ENCODE measurements at regions not wholly inside any gene's neighbourhood (a gene's known extent, or its start where the extent isn't known, plus 50 kb on each side); places are given as distances from the start of the nearest gene placed in this dataset.

- H3K36me3 ChIP-seq (replicated peaks in 1 of 2; ENCODE audit: control extremely low read depth in 1 of 2, control insufficient read depth in 1 of 2, extremely low read depth in 1 of 2, insufficient read depth in 2 of 2, low read length in 1 of 2), result no peaks in the 10 kb centered on the region
- peaks cover 54 to 66% of the 10 kb centered on the region in 2 donors for H3K4me1 ChIP-seq (ENCODE audit: control insufficient read depth in 2 of 2, insufficient read depth in 2 of 2, low read length in 2 of 2)
- H4K20me1 ChIP-seq (ENCODE audit: control insufficient read depth, insufficient read depth, low read length, poor library complexity, severe bottlenecking), result no peaks in the 10 kb centered on the region
- no peak overlapping the region for H3K4me2 ChIP-seq (replicated peaks; ENCODE audit: low read depth, low read length, poor library complexity, severe bottlenecking)
- no peaks in the 10 kb centered on the region for H3K9me3 Mint-ChIP-seq (ENCODE audit: insufficient read depth)
- ChIA-PET CTCF (interaction anchor here (1.4 to 4.0 kb wide), 7 partner anchors 9 to 308 kb away, joined by 3 to 24 read pairs (median 4); no protein-coding TSS in a partner anchor), POLR2A (no interaction called here)
- H3K79me2 ChIP-seq (ENCODE audit: control insufficient read depth, insufficient read depth, low read length), result no peaks in the 10 kb centered on the region
- no peak overlapping the region for H3K4me3 Mint-ChIP-seq
- peaks cover 0 to 4% (median 0%) of the 10 kb centered on the region in 3 donors for H3K9me3 ChIP-seq (ENCODE audit: control extremely low read depth in 1 of 3, control insufficient read depth in 2 of 3, insufficient read depth in 1 of 3, low read length in 2 of 3)
- intact Hi-C loops (cut with micrococcal nuclease), result loop anchor here (5.0 to 10.0 kb wide), 4 partner anchors 32 to 303 kb away; partner anchors contain the start of gene TMSB4X
- DNase-seq, result no peak
- no peak overlapping the region for H3K9ac ChIP-seq (ENCODE audit: low read length)
- no peak overlapping the region for H3K27ac ChIP-seq (ENCODE audit: low read length in 2 of 2)
- H3K27ac Mint-ChIP-seq, result no peak overlapping the region
- no peak for TF ChIP-seq EZH2 (IDR thresholded peaks at IDR 0.05; ENCODE audit: borderline replicate concordance, insufficient read depth, low read depth, low read length, poor library complexity, severe bottlenecking)
- no peak for TF ChIP-seq CTCF (IDR thresholded peaks at IDR 0.05)
- peaks cover 64% of the 10 kb centered on the region for H3K4me1 Mint-ChIP-seq
- H3K4me3 ChIP-seq (ENCODE audit: control extremely low read depth in 1 of 5, extremely low read depth in 1 of 5, insufficient read depth in 1 of 5, low read depth in 2 of 5, low read length in 4 of 5), result no peak overlapping the region
- no peaks in the 10 kb centered on the region for H3K27me3 Mint-ChIP-seq
- H2AFZ ChIP-seq (ENCODE audit: insufficient read depth, low read depth, low read length, poor library complexity, severe bottlenecking), result no peak overlapping the region
- ATAC-seq (ENCODE audit: low read depth), result no peak
- no CpG with 5 or more reads among the region's 3 CpGs for WGBS (ENCODE audit: insufficient coverage)
- no peaks in the 10 kb centered on the region for H3K27me3 ChIP-seq (replicated peaks in 1 of 4; ENCODE audit: control extremely low read depth in 1 of 4, control insufficient read depth in 3 of 4, insufficient read depth in 4 of 4, low read length in 3 of 4)
Observed at GRCh38 chrX:13254870-13255269, 65.0 kb downstream of the ATXN3L start.

GRCh38 chrX:13254076-13254785 is 65.6 kb downstream of the ATXN3L start:
- no peaks in the 10 kb centered on the region for H3K79me2 ChIP-seq (ENCODE audit: control insufficient read depth, insufficient read depth, low read length)
- no peak overlapping the region for H3K4me3 ChIP-seq (ENCODE audit: control extremely low read depth in 1 of 5, extremely low read depth in 1 of 5, insufficient read depth in 1 of 5, low read depth in 2 of 5, low read length in 4 of 5)
- no peak overlapping the region for H3K9ac ChIP-seq (ENCODE audit: low read length)
- 31% methylated on average over 3 of the region's 5 CpGs for WGBS (ENCODE audit: insufficient coverage)
- H3K4me1 ChIP-seq (ENCODE audit: control insufficient read depth in 2 of 2, insufficient read depth in 2 of 2, low read length in 2 of 2), result peaks cover 54 to 66% of the 10 kb centered on the region in 2 donors
- ChIA-PET CTCF (interaction anchor here (1.4 to 4.0 kb wide), 7 partner anchors 9 to 308 kb away, joined by 3 to 24 read pairs (median 4); no protein-coding TSS in a partner anchor), POLR2A (no interaction called here)
- DNase-seq (peak; percentile 23), ATAC-seq (ENCODE audit: low read depth) (no peak)
- TF ChIP-seq EZH2 (IDR thresholded peaks at IDR 0.05; ENCODE audit: borderline replicate concordance, insufficient read depth, low read depth, low read length, poor library complexity, severe bottlenecking) (no peak), CTCF (IDR thresholded peaks at IDR 0.05) (no peak)
- intact Hi-C loops (cut with micrococcal nuclease), result loop anchor here (5.0 to 10.0 kb wide), 3 partner anchors 33 to 279 kb away; partner anchors contain the start of gene TMSB4X
- Mint-ChIP-seq H3K27ac (peak overlapping the region; percentile 54), H3K4me3 (peak overlapping the region; percentile 40), H3K4me1 (peaks cover 64% of the 10 kb centered on the region), H3K9me3 (ENCODE audit: insufficient read depth) (no peaks in the 10 kb centered on the region), H3K27me3 (no peaks in the 10 kb centered on the region)
- H3K27ac ChIP-seq (ENCODE audit: low read length in 2 of 2), result peak overlapping the region; percentile 16 to 38
- no peaks in the 10 kb centered on the region for H3K36me3 ChIP-seq (replicated peaks in 1 of 2; ENCODE audit: control extremely low read depth in 1 of 2, control insufficient read depth in 1 of 2, extremely low read depth in 1 of 2, insufficient read depth in 2 of 2, low read length in 1 of 2)
- H2AFZ ChIP-seq (ENCODE audit: insufficient read depth, low read depth, low read length, poor library complexity, severe bottlenecking), result no peak overlapping the region
- H3K27me3 ChIP-seq (replicated peaks in 1 of 4; ENCODE audit: control extremely low read depth in 1 of 4, control insufficient read depth in 3 of 4, insufficient read depth in 4 of 4, low read length in 3 of 4), result no peaks in the 10 kb centered on the region
- H3K4me2 ChIP-seq (replicated peaks; ENCODE audit: low read depth, low read length, poor library complexity, severe bottlenecking), result peak overlapping the region; percentile 30
- H4K20me1 ChIP-seq (ENCODE audit: control insufficient read depth, insufficient read depth, low read length, poor library complexity, severe bottlenecking), result no peaks in the 10 kb centered on the region
- H3K9me3 ChIP-seq (ENCODE audit: control extremely low read depth in 1 of 3, control insufficient read depth in 2 of 3, insufficient read depth in 1 of 3, low read length in 2 of 3), result peaks cover 0 to 4% (median 0%) of the 10 kb centered on the region in 3 donors

All from B cell (primary cell).